ENCODE measurements at regions not wholly inside any gene's neighbourhood (a gene's known extent, or its start where the extent isn't known, plus 50 kb on each side); places are given as distances from the start of the nearest gene placed in this dataset.

- H3K36me3 ChIP-seq (ENCODE audit: control insufficient read depth, insufficient read depth, low read length) = no peaks in the 10 kb centered on the region
- no peak overlapping the region for H3K9ac ChIP-seq (ENCODE audit: insufficient read depth, low read length)
- no peak overlapping the region for H3K4me2 ChIP-seq (ENCODE audit: extremely low read depth, insufficient read depth, low read length)
- H3K4me3 ChIP-seq (replicated peaks in 1 of 4; ENCODE audit: control extremely low read depth in 1 of 4, insufficient read depth in 1 of 4, low read depth in 3 of 4, low read length in 4 of 4) = no peak overlapping the region
- no peak overlapping the region for H2AFZ ChIP-seq (ENCODE audit: low read length)
- H3K27me3 ChIP-seq (ENCODE audit: control insufficient read depth, insufficient read depth, low read length) = no peaks in the 10 kb centered on the region
- TF ChIP-seq CTCF (conservative IDR thresholded peaks at IDR 0.05 in 1 of 2, IDR thresholded peaks at IDR 0.05 in 1 of 2; ENCODE audit: low read depth in 1 of 2, low read length in 2 of 2) (peak in 1 of 2 donors; percentile 24), EZH2 (IDR thresholded peaks at IDR 0.05; ENCODE audit: low read length, missing control alignments) (no peak)
- no peaks in the 10 kb centered on the region for H4K20me1 ChIP-seq (ENCODE audit: control insufficient read depth, extremely low read depth, insufficient read depth, low read length)
- H3K9me3 ChIP-seq (ENCODE audit: control insufficient read depth, insufficient read depth, low read depth, low read length) = no peaks in the 10 kb centered on the region
- H3K79me2 ChIP-seq (ENCODE audit: control insufficient read depth, insufficient read depth, low read length) = no peaks in the 10 kb centered on the region
- no peaks in the 10 kb centered on the region for H3K4me1 ChIP-seq (ENCODE audit: control insufficient read depth, extremely low read depth, insufficient read depth, low read length)
- peak in 1 of 2 donors; percentile 47 for DNase-seq (ENCODE audit: low read depth in 2 of 2)
- H3K27ac ChIP-seq (ENCODE audit: insufficient read depth, low read length) = no peak overlapping the region
Measured at GRCh38 chr3:174355505-174355904, 503.6 kb upstream of the NAALADL2 start.

- no peak for TF ChIP-seq CTCF (conservative IDR thresholded peaks at IDR 0.05 in 1 of 2, IDR thresholded peaks at IDR 0.05 in 1 of 2; ENCODE audit: low read depth in 1 of 2, low read length in 2 of 2)
- TF ChIP-seq EZH2 (IDR thresholded peaks at IDR 0.05; ENCODE audit: low read length, missing control alignments) = no peak
- H4K20me1 ChIP-seq (ENCODE audit: control insufficient read depth, extremely low read depth, insufficient read depth, low read length) = no peaks in the 10 kb centered on the region
- no peaks in the 10 kb centered on the region for H3K27me3 ChIP-seq (ENCODE audit: control insufficient read depth, insufficient read depth, low read length)
- no peak overlapping the region for H3K27ac ChIP-seq (ENCODE audit: insufficient read depth, low read length)
- DNase-seq (ENCODE audit: low read depth in 2 of 2) = no peak
- H3K4me2 ChIP-seq (ENCODE audit: extremely low read depth, insufficient read depth, low read length) = no peak overlapping the region
- no peak overlapping the region for H3K4me3 ChIP-seq (replicated peaks in 1 of 4; ENCODE audit: control extremely low read depth in 1 of 4, insufficient read depth in 1 of 4, low read depth in 3 of 4, low read length in 4 of 4)
- no peaks in the 10 kb centered on the region for H3K36me3 ChIP-seq (ENCODE audit: control insufficient read depth, insufficient read depth, low read length)
- no peak overlapping the region for H3K9ac ChIP-seq (ENCODE audit: insufficient read depth, low read length)
- no peaks in the 10 kb centered on the region for H3K4me1 ChIP-seq (ENCODE audit: control insufficient read depth, extremely low read depth, insufficient read depth, low read length)
- H3K9me3 ChIP-seq (ENCODE audit: control insufficient read depth, insufficient read depth, low read depth, low read length) = no peaks in the 10 kb centered on the region
- no peaks in the 10 kb centered on the region for H3K79me2 ChIP-seq (ENCODE audit: control insufficient read depth, insufficient read depth, low read length)
- H2AFZ ChIP-seq (ENCODE audit: low read length) = no peak overlapping the region
Measured at GRCh38 chr3:174356596-174356995, 502.5 kb upstream of the NAALADL2 start.

- H3K4me1 ChIP-seq (ENCODE audit: control insufficient read depth, extremely low read depth, insufficient read depth, low read length) = no peaks in the 10 kb centered on the region
- no peaks in the 10 kb centered on the region for H4K20me1 ChIP-seq (ENCODE audit: control insufficient read depth, extremely low read depth, insufficient read depth, low read length)
- no peak overlapping the region for H3K4me2 ChIP-seq (ENCODE audit: extremely low read depth, insufficient read depth, low read length)
- H2AFZ ChIP-seq (ENCODE audit: low read length) = no peak overlapping the region
- H3K4me3 ChIP-seq (replicated peaks in 1 of 4; ENCODE audit: control extremely low read depth in 1 of 4, insufficient read depth in 1 of 4, low read depth in 3 of 4, low read length in 4 of 4) = no peak overlapping the region
- H3K27ac ChIP-seq (ENCODE audit: insufficient read depth, low read length) = no peak overlapping the region
- no peak for TF ChIP-seq EZH2 (IDR thresholded peaks at IDR 0.05; ENCODE audit: low read length, missing control alignments)
- TF ChIP-seq CTCF (conservative IDR thresholded peaks at IDR 0.05 in 1 of 2, IDR thresholded peaks at IDR 0.05 in 1 of 2; ENCODE audit: low read depth in 1 of 2, low read length in 2 of 2) = no peak
- H3K36me3 ChIP-seq (ENCODE audit: control insufficient read depth, insufficient read depth, low read length) = no peaks in the 10 kb centered on the region
- peak in 1 of 2 donors; percentile 16 for DNase-seq (ENCODE audit: low read depth in 2 of 2)
- H3K79me2 ChIP-seq (ENCODE audit: control insufficient read depth, insufficient read depth, low read length) = no peaks in the 10 kb centered on the region
- H3K27me3 ChIP-seq (ENCODE audit: control insufficient read depth, insufficient read depth, low read length) = no peaks in the 10 kb centered on the region
- no peak overlapping the region for H3K9ac ChIP-seq (ENCODE audit: insufficient read depth, low read length)
- no peaks in the 10 kb centered on the region for H3K9me3 ChIP-seq (ENCODE audit: control insufficient read depth, insufficient read depth, low read depth, low read length)
Measured at GRCh38 chr3:174358252-174358651, 500.9 kb upstream of the NAALADL2 start.

Measured in fibroblast of lung (primary cell).